ENCODE measurements at regions not wholly inside any gene's neighbourhood (a gene's known extent, or its start where the extent isn't known, plus 50 kb on each side); places are given as distances from the start of the nearest gene placed in this dataset.

DNA sequence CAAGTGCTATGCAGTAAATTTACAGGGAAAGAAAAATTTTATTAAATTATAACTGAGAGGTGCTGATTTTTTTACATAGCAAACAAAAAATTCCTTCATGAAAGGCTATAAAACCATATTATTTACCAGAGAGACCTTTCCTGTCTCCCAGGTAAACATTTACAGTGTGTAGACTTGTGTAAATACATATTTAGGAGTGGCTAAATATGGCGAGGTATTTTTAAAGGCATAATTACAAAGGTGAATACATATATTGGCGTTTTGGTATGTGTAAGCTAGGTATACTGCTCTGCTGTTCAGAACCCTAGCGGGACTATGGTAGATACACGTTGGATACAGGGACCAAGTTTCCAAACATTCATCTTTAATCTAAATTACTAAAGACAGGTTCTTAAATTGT is 170.6 kb upstream of the MEF2C start:
- TF ChIP-seq TAF1 (IDR thresholded peaks at IDR 0.05; ENCODE audit: low read depth, low read length) = no peak
- no peak for TF ChIP-seq POLR2AphosphoS5 (IDR thresholded peaks at IDR 0.05; ENCODE audit: low read depth, low read length)
- no peak for TF ChIP-seq SPI1 (IDR thresholded peaks at IDR 0.05; ENCODE audit: low read depth, low read length)
- TF ChIP-seq POLR2A (IDR thresholded peaks at IDR 0.05; ENCODE audit: low read depth, low read length) = no peak
- TF ChIP-seq POU2F2 (IDR thresholded peaks at IDR 0.05; ENCODE audit: low read depth, low read length) = no peak
